Activated naive CD8-positive, alpha-beta T cell (primary cell): ENCODE measurements at regions not wholly inside any gene's neighbourhood (a gene's known extent, or its start where the extent isn't known, plus 50 kb on each side); places are given as distances from the start of the nearest gene placed in this dataset.
A peak's percentile ranks its signal among the peaks of the same experiment; 100 is the strongest.
"Not testable (repeated sequence)": the region's sequence is repeated elsewhere in the genome, so short reads cannot be mapped to it uniquely, and the experiment has no call there.

Source experiments
- H3K27ac Mint-ChIP-seq: one replicate; pipeline ENCODE4 v1.8.0; 2021; ENCODE audit warnings: mixed read lengths
- H3K27me3 Mint-ChIP-seq: one replicate; pipeline ENCODE4 v1.8.0; 2021; ENCODE audit warnings: mixed read lengths
- H3K36me3 Mint-ChIP-seq: one replicate; pipeline ENCODE4 v1.8.0; 2021; ENCODE audit warnings: mixed read lengths
- H3K4me1 Mint-ChIP-seq: one replicate; pipeline ENCODE4 v1.8.0; 2021; ENCODE audit warnings: low read depth, mixed read lengths
- H3K4me3 Mint-ChIP-seq: one replicate; pipeline ENCODE4 v1.8.0; 2021; ENCODE audit warnings: mild to moderate bottlenecking, mixed read lengths
- H3K9me3 Mint-ChIP-seq: one replicate; pipeline ENCODE4 v1.8.0; 2021; ENCODE audit warnings: low read depth, mixed read lengths

GRCh38 chrY:7334449-7334848 lies 422.9 kb upstream of the AMELY start:
- Mint-ChIP-seq H3K27ac (peak overlapping the region; percentile 70), H3K9me3 (no peaks in the 10 kb centered on the region), H3K27me3 (no peaks in the 10 kb centered on the region), H3K4me1 (peaks cover 64% of the 10 kb centered on the region), H3K4me3 (peak overlapping the region; percentile 44), H3K36me3 (peaks cover 11% of the 10 kb centered on the region)

GRCh38 chrY:7326296-7327246 lies 415.0 kb upstream of the AMELY start:
- H3K27ac Mint-ChIP-seq = peak overlapping the region; percentile 89
- peak overlapping the region; percentile 72 for H3K4me3 Mint-ChIP-seq
- peaks cover 64% of the 10 kb centered on the region for H3K4me1 Mint-ChIP-seq
- H3K9me3 Mint-ChIP-seq = no peaks in the 10 kb centered on the region
- no peaks in the 10 kb centered on the region for H3K27me3 Mint-ChIP-seq
- H3K36me3 Mint-ChIP-seq = peaks cover 8% of the 10 kb centered on the region

- H3K27ac Mint-ChIP-seq = peak overlapping the region; percentile 89
- no peaks in the 10 kb centered on the region for H3K27me3 Mint-ChIP-seq
- H3K36me3 Mint-ChIP-seq = peaks cover 8% of the 10 kb centered on the region
- H3K4me3 Mint-ChIP-seq = no peak overlapping the region
- no peaks in the 10 kb centered on the region for H3K9me3 Mint-ChIP-seq
- peaks cover 68% of the 10 kb centered on the region for H3K4me1 Mint-ChIP-seq
These were observed 414.0 kb upstream of the AMELY start for GRCh38 chrY:7325531-7325930.

- peaks cover 78% of the 10 kb centered on the region for H3K4me1 Mint-ChIP-seq
- peaks cover 2% of the 10 kb centered on the region for H3K36me3 Mint-ChIP-seq
- H3K4me3 Mint-ChIP-seq = no peak overlapping the region
- H3K27ac Mint-ChIP-seq = no peak overlapping the region
- H3K27me3 Mint-ChIP-seq = no peaks in the 10 kb centered on the region
- no peaks in the 10 kb centered on the region for H3K9me3 Mint-ChIP-seq
These were observed 409.2 kb upstream of the AMELY start for GRCh38 chrY:7320751-7321150.

GRCh38 chrY:7320171-7320570 lies 408.6 kb upstream of the AMELY start:
- Mint-ChIP-seq H3K4me1 (peaks cover 77% of the 10 kb centered on the region), H3K27ac (peak overlapping the region; percentile 37), H3K4me3 (peak overlapping the region; percentile 30)
- H3K9me3 Mint-ChIP-seq, H3K36me3 Mint-ChIP-seq, H3K27me3 Mint-ChIP-seq: not testable (repeated sequence)

GRCh38 chrY:7318122-7318521 lies 406.6 kb upstream of the AMELY start:
- H3K27me3 Mint-ChIP-seq = no peaks in the 10 kb centered on the region
- H3K9me3 Mint-ChIP-seq = no peaks in the 10 kb centered on the region
- H3K4me1 Mint-ChIP-seq = peaks cover 73% of the 10 kb centered on the region
- H3K27ac Mint-ChIP-seq = peak overlapping the region; percentile 72
- no peaks in the 10 kb centered on the region for H3K36me3 Mint-ChIP-seq
- H3K4me3 Mint-ChIP-seq = peak overlapping the region; percentile 52

GRCh38 chrY:7317571-7317970 lies 406.0 kb upstream of the AMELY start:
- H3K4me1 Mint-ChIP-seq = peaks cover 73% of the 10 kb centered on the region
- no peaks in the 10 kb centered on the region for H3K36me3 Mint-ChIP-seq
- no peaks in the 10 kb centered on the region for H3K9me3 Mint-ChIP-seq
- peak overlapping the region; percentile 72 for H3K27ac Mint-ChIP-seq
- no peaks in the 10 kb centered on the region for H3K27me3 Mint-ChIP-seq
- peak overlapping the region; percentile 57 for H3K4me3 Mint-ChIP-seq

- no peaks in the 10 kb centered on the region for H3K9me3 Mint-ChIP-seq
- H3K4me3 Mint-ChIP-seq = peak overlapping the region; percentile 68
- peak overlapping the region; percentile 89 for H3K27ac Mint-ChIP-seq
- no peaks in the 10 kb centered on the region for H3K27me3 Mint-ChIP-seq
- H3K36me3 Mint-ChIP-seq = peaks cover 2% of the 10 kb centered on the region
- H3K4me1 Mint-ChIP-seq = peaks cover 46% of the 10 kb centered on the region
These were observed 399.1 kb upstream of the AMELY start for GRCh38 chrY:7310482-7311269.

- Mint-ChIP-seq H3K4me1 (peaks cover 43% of the 10 kb centered on the region), H3K36me3 (peaks cover 2% of the 10 kb centered on the region), H3K4me3 (no peak overlapping the region), H3K27me3 (no peaks in the 10 kb centered on the region), H3K27ac (no peak overlapping the region), H3K9me3 (no peaks in the 10 kb centered on the region)
These were observed 397.3 kb upstream of the AMELY start for GRCh38 chrY:7308816-7309215.

GRCh38 chrY:7302306-7302705 lies 390.8 kb upstream of the AMELY start:
- Mint-ChIP-seq H3K36me3 (peaks cover 6% of the 10 kb centered on the region), H3K27ac (peak overlapping the region; percentile 68), H3K9me3 (no peaks in the 10 kb centered on the region), H3K4me1 (peaks cover 51% of the 10 kb centered on the region), H3K27me3 (no peaks in the 10 kb centered on the region), H3K4me3 (no peak overlapping the region)

GRCh38 chrY:7299960-7300359 lies 388.4 kb upstream of the AMELY start:
- Mint-ChIP-seq H3K9me3 (no peaks in the 10 kb centered on the region), H3K4me1 (peaks cover 55% of the 10 kb centered on the region), H3K27ac (peak overlapping the region; percentile 86), H3K4me3 (peak overlapping the region; percentile 48), H3K36me3 (peaks cover 6% of the 10 kb centered on the region), H3K27me3 (no peaks in the 10 kb centered on the region)

- H3K27ac Mint-ChIP-seq = peak overlapping the region; percentile 68
- H3K4me3 Mint-ChIP-seq = no peak overlapping the region
- H3K27me3 Mint-ChIP-seq = no peaks in the 10 kb centered on the region
- H3K4me1 Mint-ChIP-seq = peaks cover 58% of the 10 kb centered on the region
- no peaks in the 10 kb centered on the region for H3K9me3 Mint-ChIP-seq
- H3K36me3 Mint-ChIP-seq = no peaks in the 10 kb centered on the region
These were observed 380.6 kb upstream of the AMELY start for GRCh38 chrY:7292113-7292512.

- H3K27ac Mint-ChIP-seq = peak overlapping the region; percentile 91
- peaks cover 57% of the 10 kb centered on the region for H3K4me1 Mint-ChIP-seq
- no peaks in the 10 kb centered on the region for H3K36me3 Mint-ChIP-seq
These were observed 378.6 kb upstream of the AMELY start for GRCh38 chrY:7289889-7290833.

GRCh38 chrY:7288611-7289010 lies 377.1 kb upstream of the AMELY start:
- H3K27me3 Mint-ChIP-seq = no peaks in the 10 kb centered on the region
- H3K4me3 Mint-ChIP-seq = no peak overlapping the region
- H3K9me3 Mint-ChIP-seq = no peaks in the 10 kb centered on the region
- H3K4me1 Mint-ChIP-seq = peaks cover 65% of the 10 kb centered on the region
- peak overlapping the region; percentile 22 for H3K27ac Mint-ChIP-seq
- no peaks in the 10 kb centered on the region for H3K36me3 Mint-ChIP-seq

More at GRCh38 chrY:7289889-7290833, 378.6 kb upstream of the AMELY start:
- Mint-ChIP-seq H3K9me3 (no peaks in the 10 kb centered on the region), H3K4me3 (peak overlapping the region; percentile 81), H3K27me3 (no peaks in the 10 kb centered on the region)
